HCT116 (cell line): ENCODE measurements at regions not wholly inside any gene's neighbourhood (a gene's known extent, or its start where the extent isn't known, plus 50 kb on each side); places are given as distances from the start of the nearest gene placed in this dataset.

Source experiments
- ATAC-seq: fragments of 200-7000 bp; cut with Tn5 transposase; 2 replicates; pipeline ENCODE4 v1.9.1; 2020; ENCODE audit warnings: mild to moderate bottlenecking, moderate library complexity
- BruUV-seq: library from RNA; stranded (reverse); fragments of 400-500 nt; replicated peaks from 2 replicates; lab custom pipeline; 2021; lab: Mats Ljungman, UMichigan
- CTCF ChIA-PET: fragments of 300-600 bp; sonication (Branson Sonifier 250); formaldehyde crosslinking; loops from one replicate; lab custom pipeline; 2021; ENCODE audit warnings: antibody characterized with exemption; lab: Charles Lee
- POLR2A ChIA-PET: fragments of 300-600, 350-600 bp; sonication (Branson Sonifier 250); formaldehyde crosslinking; loops from one replicate; lab custom pipeline; 2021; ENCODE audit warnings: antibody characterized with exemption; lab: Charles Lee
- RAD21 ChIA-PET, 2 experiments: fragments of 300-600 bp; sonication (Branson Sonifier 250); formaldehyde crosslinking; loops; one replicate each; lab custom pipeline; 2023; ENCODE audit warnings: low total read pairs in 2 of 2; ENCODE audit not compliant: uncharacterized antibody in 2 of 2, unreplicated experiment in 2 of 2, low non-redundant PET in 1 of 2; lab: Charles Lee
- DNase-seq: peaks from one replicate; pipeline ENCODE4 v3.0.0-alpha.2; 2010; ENCODE audit warnings: low read depth, low spot score
- H2AFZ ChIP-seq: fragments of 200-600 bp; shearing (Covaris generic), sonication (generic); 2 replicates; pipeline ENCODE4 v1.6.1; 2017; ENCODE audit warnings: low read depth, mixed run types, mixed read lengths, antibody characterized with exemption, low read length; ENCODE audit not compliant: poor library complexity, severe bottlenecking
- H3K27ac ChIP-seq: 2 replicates; pipeline ENCODE4 v1.5.1; 2012; ENCODE audit warnings: low read depth, low read length
- H3K27me3 ChIP-seq: fragments of 200-600 bp; sonication (generic); 2 replicates; pipeline ENCODE4 v1.6.1; 2016; ENCODE audit warnings: mixed run types, low read length, mixed read lengths; ENCODE audit not compliant: insufficient read depth
- H3K36me3 ChIP-seq, 2 experiments: fragments of 200-500 bp in 1 of 2; fragments of 200-600 bp in 1 of 2; sonication (Bioruptor generic) in 1 of 2; sonication (generic) in 1 of 2; 2 replicates each; pipeline versions ENCODE4 v1.5.1 to v1.6.1; 2014 to 2016; ENCODE audit warnings: low read length in 2 of 2, inconsistent platforms in 1 of 2, mixed read lengths in 1 of 2, mixed run types in 1 of 2; ENCODE audit not compliant: insufficient read depth in 2 of 2, control insufficient read depth in 1 of 2
- H3K4me1 ChIP-seq, 2 experiments: fragments of 200-600 bp in 1 of 2; sonication (generic) in 1 of 2; 2 replicates each; pipeline versions ENCODE4 v1.5.1 to v1.6.1; 2012 to 2017; ENCODE audit warnings: low read length in 2 of 2, inconsistent platforms in 1 of 2, mild to moderate bottlenecking in 1 of 2, mixed read lengths in 1 of 2, mixed run types in 1 of 2, moderate library complexity in 1 of 2; ENCODE audit not compliant: insufficient read depth in 2 of 2, control insufficient read depth in 1 of 2
- H3K4me2 ChIP-seq: fragments of 200-600 bp; sonication (generic); 2 replicates; pipeline ENCODE4 v1.6.1; 2017; ENCODE audit warnings: mixed run types, low read length, mixed read lengths
- H3K4me3 ChIP-seq, 2 experiments: fragments of 200-600 bp in 1 of 2; sonication (generic) in 1 of 2; replicated peaks in 1 of 2; 2 replicates each; pipeline ENCODE4 v1.5.1; 2011 to 2016; ENCODE audit warnings: low read length in 2 of 2, control low read depth in 1 of 2, low read depth in 1 of 2, mild to moderate bottlenecking in 1 of 2, mixed read lengths in 1 of 2, mixed run types in 1 of 2
- H3K79me2 ChIP-seq: fragments of 200-600 bp; sonication (generic); 2 replicates; pipeline ENCODE4 v1.6.1; 2017; ENCODE audit warnings: mild to moderate bottlenecking, mixed run types, low read length, moderate library complexity, mixed read lengths; ENCODE audit not compliant: insufficient read depth
- H3K9ac ChIP-seq: fragments of 200-600 bp; sonication (generic); 2 replicates; pipeline ENCODE4 v1.6.1; 2016; ENCODE audit warnings: low read length, mixed read lengths
- H3K9me2 ChIP-seq: fragments of 200-600 bp; sonication (generic), shearing (Covaris generic); 2 replicates; pipeline ENCODE4 v1.6.1; 2017; ENCODE audit warnings: mixed run types, mild to moderate bottlenecking, moderate library complexity; ENCODE audit not compliant: insufficient read depth
- H3K9me3 ChIP-seq, 2 experiments: fragments of 200-500 bp in 1 of 2; fragments of 200-600 bp in 1 of 2; sonication (Bioruptor generic) in 1 of 2; sonication (generic) in 1 of 2; 2 replicates each; pipeline ENCODE4 v1.6.1; 2014 to 2017; ENCODE audit warnings: low read length in 2 of 2, mixed read lengths in 2 of 2, inconsistent platforms in 1 of 2, low read depth in 1 of 2, mild to moderate bottlenecking in 1 of 2, mixed run types in 1 of 2, moderate library complexity in 1 of 2; ENCODE audit not compliant: control insufficient read depth in 1 of 2, insufficient read depth in 1 of 2
- H4K20me1 ChIP-seq: fragments of 200-600 bp; sonication (generic), shearing (Covaris generic); 2 replicates; pipeline ENCODE4 v1.6.1; 2017; ENCODE audit warnings: mixed run types, mild to moderate bottlenecking, moderate library complexity; ENCODE audit not compliant: insufficient read depth
- CBX3 ChIP-seq: IDR thresholded peaks from 2 replicates; pipeline ENCODE4 v1.6.1; 2012; ENCODE audit warnings: low read depth
- ELF1 ChIP-seq: IDR thresholded peaks from 2 replicates; pipeline ENCODE4 v1.6.1; 2012; ENCODE audit warnings: low read depth, borderline replicate concordance
- FOSL1 ChIP-seq: IDR thresholded peaks from 2 replicates; pipeline ENCODE4 v1.6.1; 2012; ENCODE audit warnings: low read depth
- JUND ChIP-seq: IDR thresholded peaks from 2 replicates; pipeline ENCODE4 v1.6.1; 2012
- intact Hi-C: fragments of 100-400 bp; cut with micrococcal nuclease; formaldehyde crosslinking; loops from 2 replicates; pipeline ENCODE4 v1.10.0; 2022
- TF ChIP-seq, protein P1 (sequence below): IDR thresholded peaks from 2 replicates; pipeline ENCODE4 v1.6.1; 2011; ENCODE audit warnings: mild to moderate bottlenecking, low read length, moderate library complexity; ENCODE audit not compliant: insufficient replicate concordance; ENCODE audit errors: extremely low read depth

DNA sequence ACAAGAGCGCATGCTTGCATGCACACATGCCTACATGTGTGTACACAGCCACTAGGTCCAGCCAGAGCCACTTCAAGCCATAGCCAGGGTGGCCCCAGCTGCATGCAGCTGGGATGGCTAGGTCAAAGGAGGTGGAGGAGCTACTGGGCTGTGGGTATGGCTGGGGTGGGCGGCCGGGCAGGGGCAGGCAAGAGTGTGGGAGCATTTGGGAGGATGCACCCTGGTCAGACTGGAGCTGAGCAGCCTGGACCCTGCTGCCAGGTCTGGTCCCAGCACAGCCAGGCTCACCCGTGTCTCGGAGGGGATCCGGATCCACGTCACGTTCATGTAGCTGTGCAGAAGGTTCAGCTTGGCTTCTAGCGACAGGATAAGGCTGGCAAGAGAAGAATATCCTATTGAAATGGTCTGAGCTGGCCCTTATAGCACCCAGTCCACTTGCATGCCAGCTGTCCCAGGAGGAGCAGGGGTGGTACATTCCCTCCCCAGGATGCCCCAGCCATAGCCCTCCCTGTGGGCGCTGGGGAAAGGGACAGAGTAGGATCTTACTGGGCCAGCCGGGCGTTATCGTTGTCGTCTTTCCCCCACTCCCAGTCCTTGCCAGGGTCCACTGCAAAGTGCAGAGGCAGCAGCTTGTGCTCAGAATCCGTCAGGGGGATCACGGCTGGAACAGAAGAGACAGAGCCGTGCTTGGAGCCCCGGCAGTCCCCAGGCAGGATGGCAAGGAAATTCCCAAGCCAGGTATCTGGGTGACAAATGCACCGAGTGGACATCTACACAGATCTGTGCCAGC, 160.5 kb downstream of the KLF13 start:
- Histone ChIP-seq H3K27me3 (no peaks in the 10 kb centered on the region), H3K27ac (no peak overlapping the region), H3K79me2 (no peaks in the 10 kb centered on the region), H2AFZ (no peak overlapping the region), H3K4me1 (peaks cover 19 to 21% of the 10 kb centered on the region in 2 experiments), H4K20me1 (no peaks in the 10 kb centered on the region), H3K9me3 (no peaks in the 10 kb centered on the region), H3K9me2 (no peaks in the 10 kb centered on the region), H3K9ac (no peak overlapping the region), H3K4me2 (no peak overlapping the region), H3K4me3 (no peak overlapping the region), H3K36me3 (no peaks in the 10 kb centered on the region)
- POLR2A ChIA-PET, result no interaction called here
- ATAC-seq (no peak), DNase-seq (no peak)
- no TSS peak for BruUV-seq
- intact Hi-C loops, result loop anchor here (5.0 to 10.0 kb wide), 3 partner anchors 122 to 822 kb away; no protein-coding TSS in a partner anchor
- TF ChIP-seq FOSL1, result no peak
- no peak for TF ChIP-seq ELF1
- TF ChIP-seq, protein P1, sequence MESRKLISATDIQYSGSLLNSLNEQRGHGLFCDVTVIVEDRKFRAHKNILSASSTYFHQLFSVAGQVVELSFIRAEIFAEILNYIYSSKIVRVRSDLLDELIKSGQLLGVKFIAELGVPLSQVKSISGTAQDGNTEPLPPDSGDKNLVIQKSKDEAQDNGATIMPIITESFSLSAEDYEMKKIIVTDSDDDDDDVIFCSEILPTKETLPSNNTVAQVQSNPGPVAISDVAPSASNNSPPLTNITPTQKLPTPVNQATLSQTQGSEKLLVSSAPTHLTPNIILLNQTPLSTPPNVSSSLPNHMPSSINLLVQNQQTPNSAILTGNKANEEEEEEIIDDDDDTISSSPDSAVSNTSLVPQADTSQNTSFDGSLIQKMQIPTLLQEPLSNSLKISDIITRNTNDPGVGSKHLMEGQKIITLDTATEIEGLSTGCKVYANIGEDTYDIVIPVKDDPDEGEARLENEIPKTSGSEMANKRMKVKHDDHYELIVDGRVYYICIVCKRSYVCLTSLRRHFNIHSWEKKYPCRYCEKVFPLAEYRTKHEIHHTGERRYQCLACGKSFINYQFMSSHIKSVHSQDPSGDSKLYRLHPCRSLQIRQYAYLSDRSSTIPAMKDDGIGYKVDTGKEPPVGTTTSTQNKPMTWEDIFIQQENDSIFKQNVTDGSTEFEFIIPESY, result no peak
- TF ChIP-seq CBX3, result no peak
- no peak for TF ChIP-seq JUND
- CTCF ChIA-PET, result interaction anchor here (0.6 to 3.5 kb wide), 7 partner anchors 48 to 398 kb away, joined by 3 to 35 read pairs (median 4); no protein-coding TSS in a partner anchor
- RAD21 ChIA-PET, result interaction anchor here in 1 of 2 experiments (1.8 kb wide), 1 partner anchor 287 kb away, joined by 5 read pairs; no protein-coding TSS in a partner anchor
